ENCODE measurements at regions not wholly inside any gene's neighbourhood (a gene's known extent, or its start where the extent isn't known, plus 50 kb on each side); places are given as distances from the start of the nearest gene placed in this dataset.

DNA sequence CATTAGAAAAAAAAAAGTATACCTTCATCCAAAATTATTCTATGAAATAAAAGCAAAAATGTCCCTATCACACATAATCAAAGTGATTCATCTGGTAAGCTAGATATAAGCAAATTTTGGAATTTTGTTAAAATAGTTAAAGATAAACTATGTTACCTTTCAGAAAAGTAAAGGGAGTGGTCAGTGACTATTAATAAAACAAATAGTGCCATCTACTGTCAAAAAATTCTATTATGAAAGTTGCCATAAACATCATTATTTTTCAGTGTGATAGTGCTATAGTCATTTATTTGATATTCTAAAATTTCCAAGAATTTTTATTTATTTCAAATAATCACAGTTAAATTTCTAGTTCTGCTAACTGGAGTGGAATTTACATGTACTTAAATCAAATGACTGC is 803.7 kb downstream of the KCNT2 start:
- DNase-seq: no peak

DNA sequence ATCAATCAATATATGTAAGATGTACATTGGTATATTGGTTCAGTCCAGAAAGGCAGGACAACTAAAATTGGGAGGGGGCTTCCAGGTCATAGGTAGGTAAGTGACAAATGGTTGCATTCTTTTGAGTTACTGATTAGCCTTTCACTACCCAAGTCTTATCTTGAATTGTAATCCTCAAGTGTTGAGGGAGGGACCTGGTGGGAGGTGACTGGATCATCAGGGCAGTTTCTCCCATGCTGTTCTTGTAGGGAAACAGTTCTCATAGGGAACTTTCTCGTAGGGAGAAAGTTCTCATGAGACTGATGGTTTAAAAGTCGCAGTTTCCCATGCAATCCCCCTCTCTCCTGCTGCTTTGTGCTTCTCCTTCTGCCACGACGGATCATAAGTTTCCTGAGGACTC is 809.2 kb downstream of the KCNT2 start:
- DNase-seq: no peak

DNA sequence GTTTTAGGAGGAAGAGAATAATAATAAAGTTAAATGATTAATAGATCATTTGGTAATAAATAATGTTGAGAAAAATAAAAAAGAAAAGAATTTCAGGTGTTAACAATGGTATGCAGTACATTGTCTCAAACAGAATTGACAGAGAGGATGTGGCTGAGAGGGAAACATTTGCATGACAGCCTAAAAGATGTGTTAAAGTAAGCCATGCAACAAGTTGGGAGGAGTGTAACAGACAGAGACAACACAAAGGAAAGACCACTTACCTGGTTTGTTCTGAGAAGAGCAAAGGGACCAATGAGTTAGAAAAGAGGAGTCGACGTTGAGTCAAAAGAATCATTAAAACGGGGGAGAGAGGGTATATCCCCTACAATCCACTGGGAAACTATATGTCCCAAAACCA is 814.0 kb downstream of the KCNT2 start:
- no peak for DNase-seq

DNA sequence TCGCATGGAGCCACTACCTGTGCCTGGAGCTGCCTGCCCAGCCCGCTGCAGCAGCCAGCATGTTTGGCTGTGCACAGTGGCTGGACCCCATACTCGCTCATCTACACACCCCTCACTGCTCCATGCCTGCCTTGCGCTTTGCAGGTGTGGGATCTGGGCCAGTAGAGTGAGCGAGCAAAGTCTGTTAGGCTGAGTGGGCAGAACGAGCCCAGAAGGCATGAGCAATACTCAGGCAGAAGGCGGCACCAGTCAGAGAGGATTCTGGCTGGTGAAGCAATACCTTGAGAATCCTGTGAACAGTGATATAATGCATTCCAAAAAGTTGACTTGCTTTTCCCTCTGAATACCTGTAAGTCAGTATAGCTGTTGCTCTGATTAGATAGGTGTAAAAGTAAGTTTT is 816.4 kb downstream of the KCNT2 start:
- no peak for DNase-seq

DNA sequence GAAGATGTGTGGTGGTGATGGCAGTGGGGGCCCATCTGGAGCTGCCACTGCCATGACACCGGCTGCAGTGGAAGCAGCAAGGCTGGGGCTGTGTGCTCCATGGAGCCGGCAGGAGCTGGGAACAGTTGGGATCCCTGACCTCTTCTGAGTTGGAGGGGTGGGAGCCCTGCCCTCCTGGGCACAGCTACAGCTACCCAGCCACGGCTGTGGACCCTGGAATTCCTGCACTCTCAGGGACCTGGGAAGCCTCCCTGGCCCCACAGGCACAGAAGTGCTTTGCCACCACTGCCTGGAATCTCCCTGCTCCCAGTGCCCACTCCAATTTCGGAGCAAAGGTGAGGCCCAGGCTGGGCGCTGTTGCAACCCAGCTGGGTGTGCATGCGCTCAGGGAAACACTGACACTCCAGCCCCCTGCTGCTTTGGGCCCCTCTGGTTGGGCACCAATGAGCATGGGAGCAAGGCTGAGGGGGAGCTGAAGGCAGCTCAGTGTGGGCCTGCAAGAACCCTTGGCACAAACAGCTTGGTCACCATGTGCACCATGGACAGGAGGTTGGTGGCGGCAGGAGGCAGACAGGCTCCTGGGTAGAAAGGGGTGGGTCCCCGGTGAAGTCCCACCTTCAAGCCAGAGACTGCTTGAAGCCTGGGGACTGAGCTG is 817.6 kb downstream of the KCNT2 start:
- no peak for DNase-seq

DNA sequence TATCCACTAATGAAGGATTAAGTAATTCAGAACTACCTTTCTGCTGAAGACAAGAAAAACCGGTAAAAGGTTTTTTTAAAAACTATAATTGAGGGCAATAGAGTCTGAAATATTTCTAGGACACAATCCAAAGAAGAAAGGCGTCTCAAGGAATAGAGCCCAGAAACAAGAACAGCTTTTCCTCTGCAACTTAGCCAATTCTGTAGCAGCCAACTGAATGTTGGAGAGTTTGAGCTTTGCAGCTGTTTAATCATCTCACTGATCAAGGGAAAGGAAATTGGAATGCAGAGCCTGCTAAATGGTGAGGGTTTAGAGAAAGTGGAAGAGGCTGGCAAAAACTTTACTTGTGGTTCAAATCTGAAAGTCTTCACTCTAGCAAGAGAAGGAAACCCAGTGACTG is 818.9 kb downstream of the KCNT2 start:
- DNase-seq: no peak

DNA sequence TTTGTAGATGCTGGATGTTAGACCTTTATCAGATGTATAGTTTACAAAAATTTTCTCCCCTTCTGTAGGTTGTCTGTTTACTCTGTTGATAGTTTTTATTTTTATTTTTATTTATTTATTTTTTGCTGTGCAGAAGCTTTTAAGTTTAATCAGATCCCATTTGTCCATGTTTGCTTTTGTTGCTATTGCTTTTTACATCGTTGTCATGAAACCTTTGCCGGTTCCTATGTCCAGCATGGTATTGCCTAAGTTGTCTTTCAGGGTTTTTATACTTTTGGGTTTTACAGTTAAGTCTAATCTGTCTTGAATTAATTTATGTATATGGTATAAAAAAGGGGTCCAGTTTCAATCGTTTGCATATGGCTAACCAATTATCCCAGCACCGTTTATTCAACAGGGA is 819.5 kb downstream of the KCNT2 start:
- no peak for DNase-seq

DNA sequence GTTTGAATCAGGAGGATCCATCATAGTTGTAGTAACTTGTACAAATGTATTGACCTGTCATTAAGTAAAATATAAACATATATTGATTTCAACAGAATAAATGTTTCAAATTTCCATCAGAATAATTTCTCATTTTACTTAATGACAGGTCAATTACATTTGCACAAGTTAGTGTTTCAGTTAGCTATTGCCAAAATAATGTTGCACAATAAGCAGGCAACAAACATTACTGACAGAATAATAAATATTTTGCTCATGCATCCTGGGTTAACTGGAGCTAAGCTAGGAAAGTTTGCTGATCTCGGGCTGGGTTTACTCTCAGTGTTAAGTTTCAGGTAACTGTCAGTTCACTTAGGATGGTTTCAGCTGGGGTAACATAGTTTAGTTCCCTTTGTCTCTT is 822.4 kb downstream of the KCNT2 start:
- DNase-seq: no peak

DNA sequence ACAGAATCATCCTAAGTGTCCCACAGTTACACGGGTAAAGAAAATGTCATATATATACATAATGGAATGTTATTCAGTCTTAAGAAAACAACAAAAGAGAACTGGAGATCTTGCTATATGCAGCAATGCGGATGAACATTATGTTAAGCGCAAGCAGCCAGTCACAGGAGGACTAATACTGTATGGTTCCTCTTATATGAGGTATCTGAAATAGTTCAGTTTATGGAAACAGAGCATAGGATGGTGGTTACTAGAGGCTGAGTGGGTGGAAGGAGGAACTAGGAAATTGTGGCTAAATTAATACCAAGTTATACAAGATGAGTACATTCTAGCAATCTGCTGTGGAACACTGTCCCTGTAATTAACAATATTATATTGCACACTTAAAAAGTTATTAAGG is 834.3 kb downstream of the KCNT2 start:
- no peak for DNase-seq

DNA sequence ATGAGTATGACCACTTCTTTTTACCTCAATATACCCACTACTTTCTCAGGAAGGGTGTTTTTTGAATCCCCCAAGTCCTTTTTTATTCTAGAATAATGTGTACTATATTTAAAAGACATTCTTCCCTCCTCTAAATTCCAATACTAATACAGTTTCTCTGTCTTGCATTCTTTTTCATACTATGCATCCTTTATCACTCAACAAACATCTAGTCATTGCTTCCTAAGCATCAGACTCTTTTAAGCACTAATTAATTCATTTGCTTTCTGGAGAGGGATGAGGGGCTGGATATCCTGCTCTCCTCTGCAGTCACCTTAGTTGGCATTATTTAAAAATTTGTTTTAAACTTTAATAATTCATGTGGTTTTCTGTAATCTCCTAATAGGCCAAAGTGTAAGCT is 838.8 kb downstream of the KCNT2 start:
- DNase-seq: no peak

DNA sequence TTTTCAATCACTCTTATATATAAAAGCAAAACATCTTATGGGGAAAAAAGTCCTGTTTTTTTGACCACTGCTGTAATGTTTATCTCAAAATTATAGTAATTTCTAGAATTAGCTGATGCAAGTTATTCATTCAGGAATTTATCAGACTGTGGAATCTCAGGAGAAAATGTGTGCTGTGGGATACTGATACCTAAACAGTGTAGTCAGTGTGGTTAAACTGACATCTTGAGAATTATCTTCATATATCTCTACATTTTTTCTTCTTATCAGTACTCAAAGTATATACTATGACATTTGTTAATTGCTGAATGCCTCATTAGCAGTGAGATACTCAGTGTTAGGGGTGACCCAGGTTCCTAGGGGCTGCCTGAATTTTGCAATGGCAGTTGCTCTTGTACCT is 839.3 kb downstream of the KCNT2 start:
- no peak for DNase-seq

DNA sequence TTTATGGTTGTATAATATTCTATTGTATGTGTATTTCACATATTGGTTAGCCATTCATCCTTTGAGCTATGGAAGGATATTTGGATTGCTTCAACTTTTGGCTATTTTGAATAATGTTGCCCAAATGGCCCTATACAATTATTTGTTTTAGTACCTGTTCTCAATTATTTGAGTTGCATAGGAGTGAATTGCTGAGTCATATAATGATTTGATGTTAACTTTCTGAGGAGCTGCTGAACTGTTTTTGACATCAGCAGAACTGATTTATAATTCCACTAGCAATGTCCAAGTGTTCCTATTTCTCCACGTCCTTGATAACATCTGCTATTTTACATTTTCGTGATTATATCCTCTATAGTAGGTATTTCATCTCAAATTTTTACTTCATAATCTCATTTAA is 839.9 kb downstream of the KCNT2 start:
- no peak for DNase-seq

DNA sequence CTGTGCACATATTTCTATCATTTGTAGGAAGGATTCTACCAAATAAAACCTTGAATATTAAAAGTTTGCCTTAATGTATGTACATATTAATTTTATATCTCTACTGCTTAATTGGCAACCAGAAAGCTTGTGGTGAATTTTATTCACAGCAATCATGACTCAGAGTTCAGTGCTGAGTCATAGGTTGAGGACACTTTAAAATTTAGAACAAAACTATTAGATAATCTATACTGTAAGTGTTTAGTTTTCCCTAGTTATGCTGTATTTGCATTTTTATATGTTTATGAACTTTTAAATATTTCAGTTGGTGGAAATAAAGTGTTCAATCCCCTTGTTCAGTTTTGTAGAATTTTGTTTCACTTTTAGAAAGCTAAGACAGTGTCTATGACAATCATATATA is 841.5 kb downstream of the KCNT2 start:
- no peak for DNase-seq

DNA sequence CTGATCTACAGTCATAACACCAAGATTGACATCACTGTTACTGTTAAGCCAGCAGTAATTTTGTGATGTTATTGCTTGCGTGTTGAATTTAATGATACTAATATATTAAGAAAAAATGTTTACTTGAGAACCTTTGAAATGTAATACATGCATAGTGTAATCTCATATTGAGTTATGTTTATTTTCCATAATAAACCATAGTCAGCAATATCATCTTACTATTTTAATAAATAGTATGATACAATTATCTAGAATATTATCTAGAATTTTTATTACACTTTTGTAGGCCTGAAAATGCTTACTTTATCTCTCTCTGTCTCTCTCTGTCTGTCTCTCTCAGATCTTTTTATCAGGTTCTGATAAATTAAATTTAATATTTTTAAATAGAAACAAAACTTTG is 843.1 kb downstream of the KCNT2 start:
- DNase-seq: no peak

DNA sequence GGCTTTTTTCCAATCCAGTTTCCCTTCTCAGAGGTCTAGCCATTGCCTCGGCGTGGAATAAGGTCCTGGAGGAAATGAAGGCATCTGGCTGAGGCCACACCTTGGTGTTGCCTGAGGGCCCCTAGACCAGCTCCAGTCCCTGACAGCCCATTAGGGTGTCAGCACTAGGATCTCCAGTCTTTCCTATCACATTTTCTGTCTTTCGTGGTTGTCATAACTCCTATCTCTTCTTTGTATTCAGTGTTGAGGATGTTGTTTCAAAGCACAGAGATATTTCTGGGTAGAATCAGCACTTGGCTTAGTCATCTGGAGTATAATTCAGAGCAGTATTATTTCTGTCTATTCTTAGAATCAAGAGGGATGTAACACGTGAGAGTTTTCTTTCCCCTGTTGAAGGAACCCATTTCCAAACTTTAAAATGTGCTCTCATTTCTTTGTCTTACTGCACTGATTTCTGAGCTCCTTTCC is 844.3 kb downstream of the KCNT2 start:
- no peak for DNase-seq

DNA sequence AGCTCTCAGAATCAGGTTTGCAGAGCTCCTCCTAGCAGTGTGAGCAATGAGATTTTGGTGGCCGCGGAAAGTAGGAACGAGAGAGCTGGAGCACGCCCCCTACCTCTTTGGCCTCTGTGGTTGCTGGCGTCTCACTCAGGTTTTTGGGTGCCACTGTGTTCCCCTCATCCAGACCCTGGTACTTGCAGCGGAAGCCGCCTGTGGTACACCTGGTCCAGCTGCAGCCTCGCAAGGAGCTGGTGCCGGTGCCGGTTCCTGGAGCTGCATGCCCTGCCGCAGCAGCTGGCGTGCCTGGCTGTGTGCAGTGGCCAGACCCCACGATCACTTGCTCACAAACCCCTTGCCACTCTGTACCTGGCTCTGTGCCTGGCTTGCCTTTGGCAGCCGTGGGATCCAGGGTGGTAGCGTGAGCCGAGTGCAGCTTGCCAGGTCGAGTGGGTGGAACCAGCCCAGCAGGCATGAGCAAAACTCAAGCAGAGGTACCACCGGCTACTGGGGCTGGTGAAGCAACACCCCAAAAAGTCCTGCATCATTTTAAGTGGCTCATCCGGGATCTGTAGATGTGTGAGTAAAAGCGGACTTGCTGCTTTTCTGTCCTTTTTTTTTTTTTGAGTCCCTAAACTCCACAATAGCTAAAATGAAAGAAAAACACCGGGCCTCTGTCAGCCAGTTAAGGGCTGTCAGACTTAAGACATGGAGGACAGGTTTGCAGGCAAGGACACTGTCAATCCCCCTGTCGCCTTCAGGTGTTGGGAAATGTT is 844.9 kb downstream of the KCNT2 start:
- DNase-seq: no peak

DNA sequence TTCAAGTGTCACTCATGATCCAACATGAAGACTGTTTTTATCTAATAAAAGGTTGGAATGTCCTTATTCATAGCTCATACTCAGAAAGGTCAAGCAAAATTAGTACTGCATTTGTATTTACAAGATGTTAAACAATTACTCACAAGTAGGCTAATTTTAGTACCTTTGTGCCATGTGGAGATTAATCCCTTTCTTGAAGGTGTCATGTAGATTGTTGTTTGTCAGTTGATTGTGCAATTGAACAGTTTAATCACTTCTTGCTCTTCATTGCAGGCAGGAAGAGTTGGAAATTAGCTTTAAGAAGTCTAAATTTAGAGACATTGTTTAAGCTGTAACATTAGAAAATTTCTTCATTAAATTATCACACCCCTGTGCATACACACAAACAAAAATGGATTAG is 847.1 kb downstream of the KCNT2 start:
- no peak for DNase-seq

DNA sequence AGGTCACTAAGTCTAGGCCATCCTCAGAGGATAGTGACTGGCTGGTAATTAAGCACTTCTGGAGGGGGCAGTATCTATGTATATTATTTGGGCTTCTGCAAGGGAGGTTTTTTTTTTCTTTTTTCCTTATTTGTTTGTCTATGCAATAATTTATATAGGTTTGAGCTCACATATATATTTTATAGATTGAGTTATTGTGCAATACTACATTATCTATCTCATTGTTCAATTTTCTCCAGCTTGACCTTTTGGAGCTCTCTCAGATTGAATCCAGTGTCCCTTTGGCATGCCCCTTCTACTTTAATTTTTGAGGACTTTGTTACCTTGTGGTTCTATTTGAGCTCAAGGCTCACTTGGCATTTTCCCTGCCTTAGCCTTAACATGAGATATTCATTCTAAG is 852.1 kb downstream of the KCNT2 start:
- no peak for DNase-seq

DNA sequence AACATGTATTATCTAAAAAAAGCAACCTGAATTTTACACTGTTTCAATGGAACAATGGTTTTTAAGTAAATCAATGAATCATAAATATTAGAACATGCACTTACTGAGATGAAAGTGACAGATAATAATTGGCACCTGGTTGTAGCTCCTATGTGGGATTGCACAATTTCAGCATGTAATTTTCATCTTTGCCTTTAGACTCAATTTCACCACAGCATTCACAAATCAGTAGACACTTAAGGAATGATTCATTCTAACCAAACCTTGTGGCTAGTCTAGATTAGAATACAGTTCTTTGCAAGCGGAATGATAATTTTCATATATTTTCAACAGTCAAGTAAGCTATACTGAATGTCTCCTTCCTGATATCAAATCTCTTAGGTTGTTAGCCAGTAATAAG is 853.4 kb downstream of the KCNT2 start:
- no peak for DNase-seq

DNA sequence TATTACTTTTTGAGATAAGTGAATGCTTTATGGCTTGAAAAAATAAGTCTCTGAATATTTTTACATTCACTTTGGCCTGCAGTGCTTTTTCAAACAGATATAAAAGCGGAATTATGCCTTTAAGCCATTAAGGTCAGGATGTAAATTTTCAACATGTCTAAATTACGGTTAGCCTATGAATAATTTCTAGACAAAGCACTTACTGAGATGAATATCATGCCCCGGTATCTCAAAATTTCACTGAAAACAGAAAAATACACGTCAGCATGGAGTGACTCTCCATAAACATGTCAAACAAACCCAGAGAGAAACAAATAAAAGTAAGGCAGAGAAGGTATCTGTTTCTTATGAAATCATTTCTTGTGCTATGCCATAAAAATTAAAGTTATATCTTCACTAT is 853.9 kb downstream of the KCNT2 start:
- no peak for DNase-seq

DNA sequence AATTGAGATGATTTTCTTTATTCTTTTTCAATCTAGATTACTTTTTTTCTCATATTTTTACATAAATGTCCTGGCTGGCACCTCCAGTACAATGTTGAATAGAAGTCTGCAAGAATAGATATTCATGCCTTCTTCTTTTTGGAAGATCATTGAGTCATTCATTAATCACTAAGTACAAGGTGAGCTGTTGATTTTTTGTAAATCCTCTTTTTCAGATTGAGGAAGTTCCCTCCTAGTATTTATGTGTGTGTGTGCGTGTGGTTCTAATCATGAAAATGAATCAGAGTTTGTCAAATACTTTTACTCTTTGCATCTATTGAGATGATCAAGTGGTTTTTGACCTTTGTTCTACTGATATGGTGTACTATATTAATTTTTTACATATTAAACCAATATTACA is 859.3 kb downstream of the KCNT2 start:
- no peak for DNase-seq

DNA sequence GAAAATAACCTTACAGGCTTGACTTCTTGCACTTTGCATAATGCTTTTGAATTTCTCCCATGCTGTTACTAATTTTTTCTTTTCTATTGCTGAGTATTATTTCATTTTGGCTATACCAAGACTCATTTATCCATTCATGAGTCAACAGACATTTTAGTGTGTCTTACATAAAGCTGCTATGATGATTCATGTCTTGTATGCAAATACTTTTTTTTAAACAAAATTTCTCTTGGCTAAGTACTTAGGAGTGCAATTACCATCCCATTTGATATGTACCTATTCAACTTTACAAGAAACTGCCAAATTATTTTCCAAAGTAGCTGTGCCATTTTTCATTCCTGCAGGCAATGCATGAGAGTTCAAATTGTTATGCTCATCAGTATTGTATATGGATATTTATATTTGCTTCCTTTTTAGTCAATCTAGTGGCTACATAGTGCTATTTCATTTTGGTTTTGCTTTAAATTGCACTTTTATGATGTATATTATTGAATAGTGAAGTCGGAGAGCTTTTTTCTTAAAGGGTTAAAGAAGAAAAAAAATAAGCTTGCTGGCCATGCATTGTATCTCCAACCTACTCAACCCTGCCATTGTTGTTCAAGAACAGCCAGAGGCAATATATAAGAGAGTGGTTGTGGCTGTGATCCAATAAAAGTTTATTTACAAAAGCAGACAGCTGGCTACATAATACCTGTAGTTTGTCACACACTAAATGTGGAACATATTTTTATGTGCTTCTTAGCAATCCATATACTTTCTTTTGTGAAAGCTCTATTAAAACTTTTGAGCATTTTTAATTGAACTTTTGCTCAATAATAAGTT is 862.8 kb downstream of the KCNT2 start:
- no peak for DNase-seq

DNA sequence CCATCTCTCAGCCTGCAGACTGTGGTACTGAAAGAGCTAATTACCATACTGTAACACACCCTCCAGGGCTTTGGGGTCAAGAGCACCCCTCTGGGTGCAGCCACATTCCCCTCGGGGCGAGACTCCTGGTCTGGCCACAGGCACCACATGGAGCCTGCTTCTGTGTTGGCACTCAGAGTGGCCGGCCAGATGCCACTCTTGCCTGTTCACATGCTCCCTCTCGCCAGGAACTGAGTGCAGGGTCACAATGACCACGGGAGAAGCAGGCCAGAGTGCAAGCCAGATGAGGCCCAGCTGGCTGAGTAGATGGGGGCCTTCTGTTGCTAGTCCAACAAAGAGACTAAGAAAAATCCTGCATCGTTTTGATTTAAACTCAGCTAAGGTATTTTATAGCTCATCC is 864.0 kb downstream of the KCNT2 start:
- DNase-seq: no peak

DNA sequence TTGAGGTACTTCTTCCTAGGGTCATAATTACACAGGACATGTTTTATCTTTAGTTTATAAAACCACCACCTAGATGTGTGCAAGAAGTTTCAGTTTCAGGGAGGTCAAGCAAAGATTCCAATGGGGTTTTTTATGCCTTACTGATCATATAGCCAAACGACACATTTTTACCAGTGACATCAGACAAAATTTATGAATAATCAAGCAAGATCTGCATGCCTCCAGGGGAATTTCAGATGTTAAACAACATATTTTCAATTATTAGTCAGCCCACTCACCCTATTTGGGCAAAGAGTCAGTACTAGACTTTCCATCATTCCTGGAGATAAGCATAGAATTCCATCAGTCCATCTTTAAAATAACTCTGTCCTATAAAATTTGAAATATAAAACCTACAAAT is 867.4 kb downstream of the KCNT2 start:
- no peak for DNase-seq

Measured in CD4-positive, alpha-beta T cell treated with Interleukin-21 for 1 hour (primary cell).